ENCODE measurements at regions not wholly inside any gene's neighbourhood (a gene's known extent, or its start where the extent isn't known, plus 50 kb on each side); places are given as distances from the start of the nearest gene placed in this dataset.
A peak's percentile ranks its signal among the peaks of the same experiment; 100 is the strongest.

GRCh38 chr5:90185897-90186468 lies 223.6 kb downstream of the CETN3 start:
- no peak for DNase-seq

GRCh38 chr5:90184764-90185163 lies 224.8 kb downstream of the CETN3 start:
- no peak for DNase-seq

GRCh38 chr5:90182726-90183125 lies 226.8 kb downstream of the CETN3 start:
- no peak for DNase-seq

GRCh38 chr5:90174236-90174635 lies 235.3 kb downstream of the CETN3 start:
- no peak for DNase-seq

GRCh38 chr5:90173299-90174030 lies 236.1 kb downstream of the CETN3 start:
- no peak for DNase-seq

- no peak for DNase-seq
Measured at GRCh38 chr5:90171466-90171865, 238.1 kb downstream of the CETN3 start.

- DNase-seq, result peak; percentile 27
Measured at GRCh38 chr5:90170261-90170660, 239.3 kb downstream of the CETN3 start.

- DNase-seq, result no peak
Measured at GRCh38 chr5:90169078-90169477, 240.5 kb downstream of the CETN3 start.

GRCh38 chr5:90168399-90168798 lies 241.2 kb downstream of the CETN3 start:
- no peak for DNase-seq

- no peak for DNase-seq
Measured at GRCh38 chr5:90166816-90167215, 242.7 kb downstream of the CETN3 start.

GRCh38 chr5:90162324-90162723 lies 247.2 kb downstream of the CETN3 start:
- DNase-seq, result no peak

- no peak for DNase-seq
Measured at GRCh38 chr5:90161414-90161813, 248.1 kb downstream of the CETN3 start.

GRCh38 chr5:90158131-90158530 lies 251.4 kb downstream of the CETN3 start:
- DNase-seq, result no peak

- DNase-seq, result no peak
Measured at GRCh38 chr5:90153031-90153430, 256.5 kb downstream of the CETN3 start.

GRCh38 chr5:90144625-90145327 lies 264.8 kb downstream of the CETN3 start:
- no peak for DNase-seq

- DNase-seq, result no peak
Measured at GRCh38 chr5:90142541-90142940, 267.0 kb downstream of the CETN3 start.

- no peak for DNase-seq
Measured at GRCh38 chr5:90141984-90142383, 267.6 kb downstream of the CETN3 start.

GRCh38 chr5:90136952-90137528 lies 272.5 kb downstream of the CETN3 start:
- DNase-seq, result no peak

GRCh38 chr5:90135779-90136378 lies 273.7 kb downstream of the CETN3 start:
- no peak for DNase-seq

- no peak for DNase-seq
Measured at GRCh38 chr5:90134892-90135291, 274.7 kb downstream of the CETN3 start.

- DNase-seq, result no peak
Measured at GRCh38 chr5:90134381-90134780, 275.2 kb downstream of the CETN3 start.

GRCh38 chr5:90133941-90134340 lies 275.6 kb downstream of the CETN3 start:
- no peak for DNase-seq

- DNase-seq, result no peak
Measured at GRCh38 chr5:90131383-90132133, 278.0 kb downstream of the CETN3 start.

All from SHP77 treated with DMSO at 0.1 percent for 48 hours (cell line).